IMR-90 (cell line): ENCODE measurements at regions not wholly inside any gene's neighbourhood (a gene's known extent, or its start where the extent isn't known, plus 50 kb on each side); places are given as distances from the start of the nearest gene placed in this dataset.

ENCODE experiments used
- ATAC-seq: fragments of 200-7000 bp; cut with Tn5 transposase; 2 replicates; pipeline ENCODE4 v1.9.1; 2020; ENCODE audit warnings: low read depth, mild to moderate bottlenecking, moderate library complexity
- BruUV-seq: library from RNA; stranded (reverse); fragments of 400-500 nt; replicated peaks from 2 replicates; lab custom pipeline; 2021; lab: Mats Ljungman, UMichigan
- CTCF ChIA-PET: fragments of 300-600 bp; formaldehyde crosslinking; extraction: SDS; loops from one replicate; lab custom pipeline; 2021; ENCODE audit warnings: antibody characterized with exemption; lab: Yijun Ruan, JAX
- POLR2A ChIA-PET: fragments of 300-600 bp; sonication (Branson Sonifier 250); formaldehyde crosslinking; loops from one replicate; lab custom pipeline; 2022; ENCODE audit warnings: antibody characterized with exemption; ENCODE audit not compliant: unreplicated experiment; lab: Charles Lee
- DNase-seq: peaks from one replicate; pipeline ENCODE4 v3.0.0; 2013
- H2AFZ ChIP-seq: replicated peaks from 2 replicates; pipeline ENCODE3; 2013; ENCODE audit warnings: low read length, mild to moderate bottlenecking; ENCODE audit not compliant: poor library complexity
- H2AK5ac ChIP-seq: 2 replicates; pipeline ENCODE4 v1.6.1; 2013; ENCODE audit warnings: low read depth, low read length, inconsistent platforms
- H2AK9ac ChIP-seq: replicated peaks from 2 replicates; pipeline ENCODE3; 2013; ENCODE audit warnings: mild to moderate bottlenecking, low read depth, low read length, moderate library complexity; ENCODE audit not compliant: poor library complexity
- H2BK120ac ChIP-seq: 2 replicates; pipeline ENCODE4 v1.6.1; 2013; ENCODE audit warnings: low read depth, low read length, inconsistent platforms
- H2BK15ac ChIP-seq: 3 replicates; pipeline ENCODE4 v1.6.1; 2013; ENCODE audit warnings: low read depth, low read length, inconsistent platforms
- H2BK20ac ChIP-seq: 2 replicates; pipeline ENCODE4 v1.6.1; 2013; ENCODE audit warnings: low read depth, mild to moderate bottlenecking, inconsistent platforms, low read length, moderate library complexity
- H2BK5ac ChIP-seq: 2 replicates; pipeline ENCODE4 v1.6.1; 2013; ENCODE audit warnings: mild to moderate bottlenecking, low read depth, low read length, inconsistent platforms; ENCODE audit not compliant: poor library complexity, severe bottlenecking
- H3K14ac ChIP-seq: replicated peaks from 2 replicates; pipeline ENCODE4 v1.6.1; 2013; ENCODE audit warnings: low read depth, low read length, inconsistent platforms
- H3K18ac ChIP-seq: 2 replicates; pipeline ENCODE4 v1.6.1; 2013; ENCODE audit warnings: low read depth, low read length, control low read depth
- H3K23ac ChIP-seq: 2 replicates; pipeline ENCODE4 v1.6.1; 2013; ENCODE audit warnings: low read depth, low read length, inconsistent platforms
- H3K27ac ChIP-seq: 2 replicates; pipeline ENCODE4 v1.5.1; 2013; ENCODE audit warnings: mild to moderate bottlenecking, control low read depth, low read length; ENCODE audit not compliant: insufficient read depth
- H3K27me3 ChIP-seq: 2 replicates; pipeline ENCODE4 v1.6.1; 2013; ENCODE audit warnings: low read length; ENCODE audit not compliant: control insufficient read depth, insufficient read depth
- H3K36me3 ChIP-seq: 2 replicates; pipeline ENCODE4 v1.6.1; 2013; ENCODE audit warnings: low read length, mixed read lengths; ENCODE audit not compliant: control insufficient read depth, insufficient read depth
- H3K4ac ChIP-seq: 2 replicates; pipeline ENCODE4 v1.6.1; 2013; ENCODE audit warnings: low read depth, low read length, inconsistent platforms
- H3K4me1 ChIP-seq: 2 replicates; pipeline ENCODE4 v1.6.1; 2013; ENCODE audit warnings: low read length, mixed read lengths; ENCODE audit not compliant: control insufficient read depth, insufficient read depth
- H3K4me2 ChIP-seq: 2 replicates; pipeline ENCODE4 v1.6.1; 2013; ENCODE audit warnings: low read depth, mild to moderate bottlenecking, control low read depth, low read length, moderate library complexity
- H3K4me3 ChIP-seq: 2 replicates; pipeline ENCODE4 v1.5.1; 2013; ENCODE audit warnings: low read depth, mild to moderate bottlenecking, control low read depth, low read length, moderate library complexity; ENCODE audit not compliant: insufficient read depth
- H3K56ac ChIP-seq: 2 replicates; pipeline ENCODE4 v1.6.1; 2013; ENCODE audit warnings: low read length, inconsistent platforms; ENCODE audit not compliant: insufficient read depth; ENCODE audit errors: extremely low read depth
- H3K79me1 ChIP-seq, 2 experiments: 2 replicates each; pipeline ENCODE4 v1.6.1; 2013; ENCODE audit warnings: low read length in 2 of 2, inconsistent platforms in 1 of 2, low read depth in 1 of 2
- H3K9ac ChIP-seq: 2 replicates; pipeline ENCODE4 v1.6.1; 2013; ENCODE audit warnings: low read depth, low read length, control low read depth
- H3K9me1 ChIP-seq: 2 replicates; pipeline ENCODE4 v1.6.1; 2013; ENCODE audit warnings: low read length, inconsistent platforms; ENCODE audit not compliant: insufficient read depth
- H3K9me3 ChIP-seq: 2 replicates; pipeline ENCODE4 v1.6.1; 2013; ENCODE audit warnings: low read length; ENCODE audit not compliant: control insufficient read depth, insufficient read depth
- H4K20me1 ChIP-seq: 2 replicates; pipeline ENCODE4 v1.6.1; 2013; ENCODE audit warnings: low read length, inconsistent platforms; ENCODE audit not compliant: insufficient read depth
- H4K5ac ChIP-seq: 2 replicates; pipeline ENCODE4 v1.6.1; 2013; ENCODE audit warnings: mild to moderate bottlenecking, low read depth, low read length, control low read depth
- H4K8ac ChIP-seq, 2 experiments: 2 replicates each; pipeline ENCODE4 v1.6.1; 2013; ENCODE audit warnings: low read depth in 2 of 2, low read length in 2 of 2, control low read depth in 1 of 2, inconsistent platforms in 1 of 2
- H4K91ac ChIP-seq: 2 replicates; pipeline ENCODE4 v1.6.1; 2013; ENCODE audit warnings: low read depth, low read length, inconsistent platforms; ENCODE audit not compliant: insufficient read depth
- BHLHE40 ChIP-seq: fragments of 150-350 bp; IDR thresholded peaks from 2 replicates; pipeline ENCODE4 v1.6.1; 2016; ENCODE audit warnings: mild to moderate bottlenecking, low read depth, low read length
- CHD1 ChIP-seq: IDR thresholded peaks from 2 replicates; pipeline ENCODE4 v1.6.1; 2012; ENCODE audit warnings: low read depth, low read length, improper control_type of control experiment
- CTCF ChIP-seq: conservative IDR thresholded peaks from 2 replicates; pipeline ENCODE4 v1.5.1; 2012; ENCODE audit warnings: mild to moderate bottlenecking, low read depth, low read length, improper control_type of control experiment
- FOS ChIP-seq: fragments of 150-350 bp; IDR thresholded peaks from 2 replicates; pipeline ENCODE4 v1.6.1; 2016; ENCODE audit warnings: low read depth, low read length
- MAZ ChIP-seq: IDR thresholded peaks from 2 replicates; pipeline ENCODE4 v1.6.1; 2012; ENCODE audit warnings: low read depth, mild to moderate bottlenecking, low read length, improper control_type of control experiment, moderate library complexity, borderline replicate concordance
- POLR2A ChIP-seq: IDR thresholded peaks from 2 replicates; pipeline ENCODE4 v1.6.1; 2012; ENCODE audit warnings: mild to moderate bottlenecking, low read depth, low read length
- RAD21 ChIP-seq: IDR thresholded peaks from 2 replicates; pipeline ENCODE4 v1.6.1; 2012; ENCODE audit warnings: low read length, improper control_type of control experiment
- RFX5 ChIP-seq: IDR thresholded peaks from 2 replicates; pipeline ENCODE4 v1.8.0; 2012; ENCODE audit warnings: low read depth, mild to moderate bottlenecking, low read length, moderate library complexity
- SMC3 ChIP-seq: fragments of 150-350 bp; IDR thresholded peaks from 2 replicates; pipeline ENCODE4 v1.6.1; 2016; ENCODE audit warnings: low read depth, mild to moderate bottlenecking, antibody characterized with exemption, low read length, moderate library complexity
- WGBS, 2 experiments: methylation state at CpG; one replicate each; pipeline versions ENCODE4 v1.1.5 to v1.1.7; 2013; ENCODE audit warnings: missing lambda C conversion rate in 2 of 2; ENCODE audit not compliant: insufficient read length in 1 of 2; ENCODE audit errors: extremely low coverage in 2 of 2; 5-methylcytosine and 5-hydroxymethylcytosine counted together
- dilution Hi-C: fragments of 300-500 bp; cut with HindIII; formaldehyde crosslinking; loops from one replicate; pipeline ENCODE4 v1.14.3; 2018; ENCODE audit warnings: low sequenced_read_pairs; ENCODE audit not compliant: unreplicated experiment
- in situ Hi-C: fragments of 300-500 bp; cut with MboI; formaldehyde crosslinking; loops from 3 replicates; pipeline ENCODE4 v1.14.3; 2019; ENCODE audit warnings: low sequenced_read_pairs, inconsistent platforms, mixed read lengths
- intact Hi-C: fragments of 100-400 bp; cut with micrococcal nuclease; formaldehyde crosslinking; loops from 2 replicates; pipeline ENCODE4 v1.10.0; 2022

- ATAC-seq (peak; percentile 21; the same call in 1 of the 2 replicates), DNase-seq (no peak)
- no peak overlapping the region for H2AFZ ChIP-seq
- H3K4me1 ChIP-seq: peaks cover 2% of the 10 kb centered on the region
- H2BK15ac ChIP-seq: no peak overlapping the region
- no peaks in the 10 kb centered on the region for H3K27me3 ChIP-seq
- H3K18ac ChIP-seq: peak overlapping the region; percentile 71; the same call in 1 of the 2 replicates
- H3K9me3 ChIP-seq: no peaks in the 10 kb centered on the region
- no peak overlapping the region for H3K27ac ChIP-seq
- in situ Hi-C loops (no loop called here), intact Hi-C loops (loop anchor here (10.0 kb wide), 1 partner anchor 51 kb away; no protein-coding TSS in a partner anchor), dilution Hi-C loops (no loop called here)
- BruUV-seq: no TSS peak
- H3K4me2 ChIP-seq: peak overlapping the region; percentile 100
- no peaks in the 10 kb centered on the region for H4K20me1 ChIP-seq
- peak overlapping the region; percentile 51 for H3K4me3 ChIP-seq
- H2AK5ac ChIP-seq: no peak overlapping the region
- no peak overlapping the region for H3K4ac ChIP-seq
- H3K56ac ChIP-seq: no peak overlapping the region
- 14% methylated on average over 1 of the region's 2 CpGs; no CpG with 5 or more reads in 1 of the 2 experiments for WGBS, 2 experiments
- POLR2A ChIA-PET: no interaction called here
- H2BK120ac ChIP-seq: peak overlapping the region; percentile 17; the same call in 1 of the 2 replicates
- CTCF ChIA-PET: no interaction called here
- H2AK9ac ChIP-seq: no peak overlapping the region
- H4K91ac ChIP-seq: no peak overlapping the region
- peak overlapping the region; percentile 14; the same call in 1 of the 2 replicates for H3K23ac ChIP-seq
- no peak overlapping the region for H2BK5ac ChIP-seq
- no peak overlapping the region for H3K9ac ChIP-seq
- no peaks in the 10 kb centered on the region for H3K79me1 ChIP-seq
- no peaks in the 10 kb centered on the region for H3K9me1 ChIP-seq
- H3K36me3 ChIP-seq: no peaks in the 10 kb centered on the region
- H3K14ac ChIP-seq: peak overlapping the region; percentile 10; the same call in 1 of the 2 replicates
- TF ChIP-seq FOS (no peak), MAZ (no peak), SMC3 (no peak), RFX5 (no peak), BHLHE40 (no peak), CTCF (no peak), POLR2A (no peak), CHD1 (no peak), RAD21 (no peak)
- H4K8ac ChIP-seq: peak overlapping the region in 1 of 2 experiments; percentile 47; a peak in 2 of 4 replicates
- 0 out of 2 replicates have a peak overlapping the region, but pooled peaks have one; percentile 11 for H2BK20ac ChIP-seq
- H4K5ac ChIP-seq: peak overlapping the region; percentile 29; the same call in 1 of the 2 replicates
Measured at GRCh38 chr2:150403457-150403856, 84.0 kb downstream of the RND3 start.
